HL-60 (cell line): ENCODE measurements at regions not wholly inside any gene's neighbourhood (a gene's known extent, or its start where the extent isn't known, plus 50 kb on each side); places are given as distances from the start of the nearest gene placed in this dataset.

Experiments used
- GABPA ChIP-seq: IDR thresholded peaks from 2 replicates; pipeline ENCODE4 v1.6.1; 2012; ENCODE audit warnings: low read depth
- POLR2AphosphoS5 ChIP-seq: IDR thresholded peaks from 2 replicates; pipeline ENCODE4 v1.6.1; 2012; ENCODE audit warnings: low read depth
- TF ChIP-seq, protein P1 (sequence below): IDR thresholded peaks from one replicate; pipeline ENCODE4 v1.5.1; 2011; ENCODE audit warnings: low read length, control low read depth, inconsistent platforms; ENCODE audit not compliant: insufficient read depth
- TF ChIP-seq, protein P2 (sequence below): IDR thresholded peaks from 2 replicates; pipeline ENCODE4 v1.6.1; 2012; ENCODE audit warnings: low read depth; ENCODE audit not compliant: insufficient replicate concordance

DNA sequence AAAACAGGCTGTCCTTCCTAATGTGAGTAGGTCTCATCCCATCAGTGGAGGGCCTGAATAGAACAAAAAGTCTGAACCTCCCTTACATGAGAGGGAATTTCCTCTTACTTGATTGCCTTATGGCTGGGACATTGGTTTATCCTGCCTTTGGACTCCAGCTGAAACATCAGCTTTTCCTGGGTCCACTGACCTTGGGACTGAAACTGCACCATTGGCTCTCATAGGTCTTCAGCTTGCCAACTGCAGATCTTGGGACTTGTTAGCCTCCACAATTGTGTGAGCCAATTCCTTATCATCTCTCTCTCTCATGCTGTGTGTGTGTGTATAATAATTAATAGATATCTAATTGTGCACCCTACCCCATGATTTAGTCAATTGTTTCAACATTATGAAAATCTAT is 375.3 kb upstream of the DDI1 start:
- TF ChIP-seq, protein P1, sequence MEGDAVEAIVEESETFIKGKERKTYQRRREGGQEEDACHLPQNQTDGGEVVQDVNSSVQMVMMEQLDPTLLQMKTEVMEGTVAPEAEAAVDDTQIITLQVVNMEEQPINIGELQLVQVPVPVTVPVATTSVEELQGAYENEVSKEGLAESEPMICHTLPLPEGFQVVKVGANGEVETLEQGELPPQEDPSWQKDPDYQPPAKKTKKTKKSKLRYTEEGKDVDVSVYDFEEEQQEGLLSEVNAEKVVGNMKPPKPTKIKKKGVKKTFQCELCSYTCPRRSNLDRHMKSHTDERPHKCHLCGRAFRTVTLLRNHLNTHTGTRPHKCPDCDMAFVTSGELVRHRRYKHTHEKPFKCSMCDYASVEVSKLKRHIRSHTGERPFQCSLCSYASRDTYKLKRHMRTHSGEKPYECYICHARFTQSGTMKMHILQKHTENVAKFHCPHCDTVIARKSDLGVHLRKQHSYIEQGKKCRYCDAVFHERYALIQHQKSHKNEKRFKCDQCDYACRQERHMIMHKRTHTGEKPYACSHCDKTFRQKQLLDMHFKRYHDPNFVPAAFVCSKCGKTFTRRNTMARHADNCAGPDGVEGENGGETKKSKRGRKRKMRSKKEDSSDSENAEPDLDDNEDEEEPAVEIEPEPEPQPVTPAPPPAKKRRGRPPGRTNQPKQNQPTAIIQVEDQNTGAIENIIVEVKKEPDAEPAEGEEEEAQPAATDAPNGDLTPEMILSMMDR, result no peak
- TF ChIP-seq, protein P2, sequence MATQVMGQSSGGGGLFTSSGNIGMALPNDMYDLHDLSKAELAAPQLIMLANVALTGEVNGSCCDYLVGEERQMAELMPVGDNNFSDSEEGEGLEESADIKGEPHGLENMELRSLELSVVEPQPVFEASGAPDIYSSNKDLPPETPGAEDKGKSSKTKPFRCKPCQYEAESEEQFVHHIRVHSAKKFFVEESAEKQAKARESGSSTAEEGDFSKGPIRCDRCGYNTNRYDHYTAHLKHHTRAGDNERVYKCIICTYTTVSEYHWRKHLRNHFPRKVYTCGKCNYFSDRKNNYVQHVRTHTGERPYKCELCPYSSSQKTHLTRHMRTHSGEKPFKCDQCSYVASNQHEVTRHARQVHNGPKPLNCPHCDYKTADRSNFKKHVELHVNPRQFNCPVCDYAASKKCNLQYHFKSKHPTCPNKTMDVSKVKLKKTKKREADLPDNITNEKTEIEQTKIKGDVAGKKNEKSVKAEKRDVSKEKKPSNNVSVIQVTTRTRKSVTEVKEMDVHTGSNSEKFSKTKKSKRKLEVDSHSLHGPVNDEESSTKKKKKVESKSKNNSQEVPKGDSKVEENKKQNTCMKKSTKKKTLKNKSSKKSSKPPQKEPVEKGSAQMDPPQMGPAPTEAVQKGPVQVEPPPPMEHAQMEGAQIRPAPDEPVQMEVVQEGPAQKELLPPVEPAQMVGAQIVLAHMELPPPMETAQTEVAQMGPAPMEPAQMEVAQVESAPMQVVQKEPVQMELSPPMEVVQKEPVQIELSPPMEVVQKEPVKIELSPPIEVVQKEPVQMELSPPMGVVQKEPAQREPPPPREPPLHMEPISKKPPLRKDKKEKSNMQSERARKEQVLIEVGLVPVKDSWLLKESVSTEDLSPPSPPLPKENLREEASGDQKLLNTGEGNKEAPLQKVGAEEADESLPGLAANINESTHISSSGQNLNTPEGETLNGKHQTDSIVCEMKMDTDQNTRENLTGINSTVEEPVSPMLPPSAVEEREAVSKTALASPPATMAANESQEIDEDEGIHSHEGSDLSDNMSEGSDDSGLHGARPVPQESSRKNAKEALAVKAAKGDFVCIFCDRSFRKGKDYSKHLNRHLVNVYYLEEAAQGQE, result no peak
- TF ChIP-seq POLR2AphosphoS5, result no peak
- no peak for TF ChIP-seq GABPA
